ENCODE measurements at regions not wholly inside any gene's neighbourhood (a gene's known extent, or its start where the extent isn't known, plus 50 kb on each side); places are given as distances from the start of the nearest gene placed in this dataset.
"Not testable (repeated sequence)": the region's sequence is repeated elsewhere in the genome, so short reads cannot be mapped to it uniquely, and the experiment has no call there.

- not testable (repeated sequence) for DNase-seq
These were observed 180.9 kb downstream of the OTOP1 start for GRCh38 chr4:4045823-4046222.

- peak; percentile 28 for DNase-seq
These were observed 180.0 kb downstream of the OTOP1 start for GRCh38 chr4:4046686-4047085.

DNA sequence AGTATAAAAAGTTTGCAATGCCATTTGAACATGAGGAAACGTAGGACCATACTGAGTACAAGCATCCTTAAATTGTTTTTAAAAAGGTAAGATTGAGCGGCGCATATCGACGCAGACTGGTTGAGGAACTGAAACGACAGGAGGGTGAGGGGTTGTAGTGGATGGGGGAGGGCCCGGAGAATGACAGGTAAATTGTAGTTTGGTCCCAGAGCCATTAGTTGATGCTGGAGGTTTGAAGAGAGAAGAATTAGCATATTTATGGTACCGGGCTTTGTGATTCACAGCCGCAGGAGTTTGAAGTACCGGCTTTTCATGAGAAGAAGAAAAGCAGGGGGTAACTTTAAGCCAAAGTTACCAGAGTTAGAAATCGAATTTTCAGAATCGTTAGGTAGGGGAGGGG lies 179.5 kb downstream of the OTOP1 start:
- DNase-seq, result peak; percentile 10

DNA sequence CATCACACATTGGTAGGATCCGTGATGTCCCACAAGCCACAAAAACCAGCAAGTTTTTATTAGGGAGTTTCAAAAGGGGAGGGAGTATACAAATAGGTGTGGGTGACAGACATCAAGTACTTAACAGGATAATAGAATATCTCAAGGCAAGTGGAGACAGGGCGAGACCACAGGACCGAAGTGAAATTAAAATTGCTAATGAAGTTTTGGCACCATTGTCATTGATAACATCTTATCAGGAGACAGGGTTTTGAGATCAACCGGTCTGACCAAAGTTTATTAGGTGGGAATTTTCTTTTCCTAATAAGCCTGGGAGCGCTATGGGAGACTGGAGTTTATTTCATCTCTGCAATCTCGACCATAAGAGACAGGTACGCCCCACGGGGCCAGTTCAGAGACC lies 178.5 kb downstream of the OTOP1 start:
- DNase-seq, result not testable (repeated sequence)

DNA sequence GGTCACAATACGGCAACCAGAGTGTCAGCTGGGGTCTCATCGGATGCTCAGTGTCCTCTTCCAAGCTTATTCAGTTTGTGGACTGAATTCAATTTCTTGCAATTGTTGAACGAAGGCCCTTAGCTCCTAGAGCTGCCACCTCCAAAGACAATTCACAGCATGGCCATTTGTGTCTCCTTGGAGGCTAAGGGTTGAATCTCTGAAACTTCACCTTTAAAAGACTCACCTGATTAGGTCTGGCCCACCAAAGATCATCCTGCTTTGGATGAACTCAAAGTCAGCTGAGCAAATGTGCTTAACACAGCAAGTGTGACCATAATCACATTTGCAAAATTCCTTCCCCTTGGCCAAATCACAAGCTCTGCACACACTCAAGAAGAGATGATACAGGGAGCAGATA lies 175.9 kb downstream of the OTOP1 start:
- DNase-seq, result not testable (repeated sequence)

DNA sequence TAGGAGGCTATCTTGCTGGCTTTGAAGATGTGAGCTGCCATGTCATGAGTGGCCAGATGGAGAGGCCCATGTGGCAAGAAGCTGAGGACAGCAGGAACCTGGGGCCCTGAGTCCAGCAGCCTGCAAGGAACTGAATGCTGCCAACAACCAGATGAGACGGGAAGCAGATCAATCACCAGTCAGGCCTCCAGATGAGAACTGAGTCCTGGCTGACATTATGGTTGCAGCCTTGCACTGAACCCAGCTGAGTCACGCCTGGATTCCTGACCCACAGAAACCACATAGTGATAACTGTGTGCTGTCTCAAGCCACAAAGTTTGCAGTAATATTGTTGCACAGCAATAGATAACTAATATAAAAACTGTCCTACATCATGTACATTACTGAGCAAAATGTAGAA lies 173.8 kb downstream of the OTOP1 start:
- not testable (repeated sequence) for DNase-seq

DNA sequence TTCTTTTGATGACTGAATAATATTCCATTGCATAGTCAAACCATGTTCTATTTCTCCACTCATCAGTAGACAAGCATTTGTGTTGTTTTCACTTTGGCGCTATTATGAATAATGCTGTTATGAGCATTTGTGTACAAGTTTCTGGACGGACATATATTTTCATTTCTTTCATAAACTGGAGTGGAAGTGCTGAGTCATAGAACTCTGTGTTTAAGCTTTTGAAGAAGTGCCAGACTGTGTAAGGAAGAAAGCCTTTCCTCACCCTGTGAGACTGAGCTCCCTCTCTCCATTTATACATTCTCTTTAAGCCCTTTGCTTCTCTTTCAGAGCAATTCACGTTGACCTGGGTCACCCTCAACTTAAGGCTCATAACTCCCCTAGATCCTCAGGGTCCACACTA lies 169.5 kb downstream of the OTOP1 start:
- DNase-seq, result not testable (repeated sequence)

- DNase-seq, result not testable (repeated sequence)
These were observed 142.6 kb downstream of the OTOP1 start for GRCh38 chr4:4084171-4084570.

DNA sequence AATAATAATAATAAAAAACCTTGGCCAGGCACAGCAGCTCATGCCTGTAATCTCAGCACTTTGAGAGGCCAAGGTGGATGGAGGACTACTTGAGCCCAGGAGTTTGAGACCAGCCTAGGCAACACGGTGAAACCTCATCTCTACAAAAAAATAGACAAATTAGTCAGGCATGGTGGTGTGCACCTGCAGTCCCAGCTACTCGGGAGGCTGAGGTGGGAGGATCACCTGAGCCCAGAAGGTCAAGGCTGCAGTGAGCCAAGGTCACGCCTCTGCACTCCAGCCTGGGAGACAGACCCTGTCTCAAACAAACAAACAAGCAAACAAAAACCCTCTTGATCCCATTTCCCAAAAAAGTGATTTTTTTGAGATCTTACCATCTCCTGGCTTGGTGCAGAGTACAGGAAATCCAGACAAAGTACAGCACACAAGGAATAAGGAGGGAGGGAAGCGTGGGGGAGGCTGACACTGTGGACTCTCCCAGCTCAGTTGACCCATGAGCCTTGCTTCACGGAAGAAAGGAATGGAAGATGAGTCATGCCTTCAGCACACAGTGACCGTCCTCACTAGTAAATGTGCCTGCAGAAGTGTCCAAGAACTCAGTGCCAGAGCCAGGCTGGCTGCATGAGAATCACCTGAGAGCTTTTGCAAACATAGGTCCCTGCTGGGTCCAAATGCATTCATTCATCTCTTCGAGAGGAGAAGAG lies 136.9 kb downstream of the OTOP1 start:
- not testable (repeated sequence) for DNase-seq

DNA sequence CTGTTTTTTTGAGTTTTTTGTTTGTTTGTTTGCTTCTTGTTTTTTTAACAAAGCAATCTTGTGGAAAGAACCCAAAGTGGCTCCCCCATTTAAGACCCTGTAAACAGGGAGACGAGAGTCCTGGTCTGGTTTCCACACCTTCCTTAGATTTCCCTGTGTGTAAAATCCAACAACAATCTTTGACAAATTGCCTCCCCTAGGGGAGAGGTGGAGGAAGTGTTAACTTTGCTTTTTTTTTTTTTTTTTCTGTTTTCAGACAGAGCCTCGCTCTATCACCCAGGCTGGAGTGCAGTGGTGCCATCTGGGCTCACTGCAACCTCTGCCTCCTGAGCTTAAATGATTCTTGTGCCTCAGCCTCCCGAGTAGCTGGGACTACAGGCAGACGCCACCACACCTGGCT lies 136.0 kb downstream of the OTOP1 start:
- DNase-seq, result not testable (repeated sequence)

DNA sequence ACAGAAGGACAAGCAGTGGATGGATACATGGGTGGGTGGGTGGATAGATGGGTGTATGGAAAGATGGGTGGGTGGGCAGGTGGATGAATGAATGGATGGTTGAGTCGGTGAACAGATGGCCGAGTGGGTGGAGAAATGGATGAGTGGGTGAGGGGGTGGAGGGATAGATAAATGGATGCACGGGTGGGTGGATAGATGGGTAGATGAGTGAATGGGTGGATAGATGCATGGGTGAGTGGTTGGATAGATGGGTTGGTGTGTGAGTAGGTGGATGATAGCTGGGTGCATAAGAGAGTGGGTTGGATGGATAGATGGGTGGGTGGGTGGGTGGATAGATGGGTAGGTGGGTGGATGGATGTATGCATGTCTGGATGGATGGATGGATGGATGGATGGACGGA lies 134.6 kb downstream of the OTOP1 start:
- DNase-seq, result not testable (repeated sequence)

- not testable (repeated sequence) for DNase-seq
These were observed 127.1 kb downstream of the OTOP1 start for GRCh38 chr4:4099610-4100009.

DNA sequence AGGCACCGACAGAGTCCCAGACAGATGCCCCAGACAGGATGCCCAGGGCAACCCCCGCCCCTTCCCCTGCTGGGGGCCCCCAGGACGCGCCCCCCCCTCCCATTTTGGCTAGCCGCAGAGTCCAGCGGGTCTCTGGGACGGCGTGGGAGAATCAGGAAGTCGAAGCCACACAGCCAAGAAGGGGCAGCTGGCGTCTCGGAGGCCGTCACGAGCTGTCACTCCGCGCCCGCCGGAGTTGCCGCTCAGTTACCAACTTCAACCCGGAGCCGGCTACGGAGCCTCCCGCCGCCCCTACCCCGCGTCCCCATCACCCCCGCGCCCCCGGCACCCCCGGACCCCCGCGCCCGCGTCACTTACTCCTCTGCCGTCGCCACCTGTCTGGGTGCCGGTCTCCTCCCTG lies 119.8 kb downstream of the OTOP1 start:
- not testable (repeated sequence) for DNase-seq

- DNase-seq, result peak; percentile 83
These were observed 119.2 kb downstream of the OTOP1 start for GRCh38 chr4:4107411-4108107.

DNA sequence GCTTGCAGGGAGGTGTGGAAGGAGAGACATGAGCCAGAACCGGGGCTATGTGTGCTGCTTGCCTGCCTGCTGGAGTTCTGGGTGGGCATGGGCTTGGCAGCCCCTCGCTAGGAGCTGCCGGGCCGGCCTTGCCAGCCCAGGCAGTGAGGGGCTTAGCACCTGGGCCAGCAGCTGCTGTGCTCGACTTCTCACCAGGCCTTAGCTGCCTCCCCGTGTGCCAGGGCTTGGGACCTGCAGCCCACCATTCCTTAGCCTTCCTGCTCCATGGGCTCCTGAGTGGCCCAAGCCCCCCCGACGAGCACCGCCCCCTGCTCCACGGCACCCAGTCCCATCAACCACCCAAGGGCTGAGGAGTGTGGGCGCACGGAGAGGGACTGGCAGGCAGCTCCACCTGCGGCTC lies 111.3 kb downstream of the OTOP1 start:
- DNase-seq, result not testable (repeated sequence)

GRCh38 chr4:4116901-4117300 lies 109.8 kb downstream of the OTOP1 start:
- DNase-seq, result not testable (repeated sequence)

- not testable (repeated sequence) for DNase-seq
These were observed 92.4 kb downstream of the OTOP1 start for GRCh38 chr4:4134368-4134767.

GRCh38 chr4:4136621-4137020 lies 90.1 kb downstream of the OTOP1 start:
- DNase-seq, result not testable (repeated sequence)
